Midbrain (tissue), 1 donor: ENCODE measurements at regions not wholly inside any gene's neighbourhood (a gene's known extent, or its start where the extent isn't known, plus 50 kb on each side); places are given as distances from the start of the nearest gene placed in this dataset.
"Not testable (repeated sequence)": the region's sequence is repeated elsewhere in the genome, so short reads cannot be mapped to it uniquely, and the experiment has no call there.

ENCODE experiments used
- DNase-seq: peaks from one replicate; lab custom pipeline; 2025; lab: John Stamatoyannopoulos, UW

DNA sequence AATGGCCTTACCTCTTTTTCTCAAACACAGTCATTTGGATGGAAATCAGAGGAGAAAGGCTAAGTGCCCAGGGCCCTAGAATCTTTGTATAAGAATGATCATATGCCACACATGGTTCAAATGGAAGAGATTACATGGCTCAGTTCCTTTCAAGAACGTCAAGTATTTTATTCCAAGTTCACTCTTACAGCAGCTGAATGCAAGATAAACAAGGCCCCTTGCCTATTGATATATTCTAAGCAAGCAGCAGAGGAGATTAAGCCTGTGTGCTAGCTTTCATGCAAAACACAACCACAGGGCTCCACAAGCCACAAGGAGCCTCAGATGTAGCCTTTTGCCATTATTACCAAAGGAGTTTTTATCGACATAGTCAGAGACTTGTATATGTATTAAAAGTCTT is 55.3 kb upstream of the SLCO6A1 start:
- DNase-seq, result no peak

DNA sequence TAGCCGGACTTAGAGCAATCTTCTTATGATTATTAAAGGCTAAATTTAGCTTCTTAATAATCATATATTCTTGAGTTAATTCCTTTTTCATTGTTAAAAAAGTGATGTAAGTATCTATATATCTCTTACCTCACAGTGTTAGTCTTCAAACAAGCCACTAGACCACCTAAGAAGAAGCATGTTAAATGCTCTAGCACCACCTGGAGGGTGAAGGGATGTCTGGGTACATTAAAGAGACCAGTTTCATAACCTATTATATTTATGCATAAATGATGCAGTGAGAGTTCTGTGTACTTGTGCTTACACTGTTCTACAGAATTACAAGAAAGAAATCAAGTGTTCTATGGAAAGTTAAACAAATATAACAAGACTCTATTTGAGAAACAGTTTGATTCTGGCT is 55.9 kb upstream of the SLCO6A1 start:
- no peak for DNase-seq

DNA sequence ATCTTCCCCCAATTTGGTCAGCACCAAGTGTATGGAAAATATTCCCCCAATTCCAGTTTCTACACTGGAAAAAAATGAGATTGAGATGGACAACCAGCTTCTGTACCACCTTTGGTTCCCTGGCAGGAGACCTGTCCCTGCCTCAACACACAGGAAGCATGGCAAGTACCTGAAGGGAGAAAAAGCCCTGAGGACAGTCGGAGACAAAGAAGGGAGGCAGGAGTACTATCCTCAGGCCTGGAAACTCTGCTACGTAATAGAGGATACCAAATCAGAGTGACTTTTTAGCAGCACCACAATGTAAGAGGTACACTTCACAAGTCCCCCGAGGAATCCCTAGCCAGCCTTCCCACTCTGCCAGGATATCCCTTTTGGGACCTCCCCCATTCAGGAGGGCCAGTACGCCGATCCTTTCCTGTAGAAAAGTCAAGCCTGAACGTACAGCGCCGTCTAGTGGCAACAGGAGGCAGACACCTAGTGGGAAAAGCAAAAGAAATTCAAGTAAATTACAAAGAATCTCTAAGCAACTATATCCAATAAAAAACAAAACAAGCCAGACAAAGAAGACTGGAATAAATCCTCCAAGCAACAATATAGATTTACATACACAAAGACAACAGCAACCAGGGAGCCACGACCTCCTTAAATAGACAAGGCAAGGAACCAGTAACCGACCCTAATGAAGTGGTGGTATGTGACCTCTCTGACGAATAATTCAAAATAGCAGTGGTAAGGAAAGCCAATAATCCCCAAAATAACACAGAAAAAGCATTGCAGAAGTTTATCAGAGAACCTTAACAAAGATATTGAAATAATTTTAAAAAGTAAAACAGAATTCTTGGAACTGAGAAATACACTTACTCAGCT is 63.3 kb upstream of the SLCO6A1 start:
- no peak for DNase-seq

DNA sequence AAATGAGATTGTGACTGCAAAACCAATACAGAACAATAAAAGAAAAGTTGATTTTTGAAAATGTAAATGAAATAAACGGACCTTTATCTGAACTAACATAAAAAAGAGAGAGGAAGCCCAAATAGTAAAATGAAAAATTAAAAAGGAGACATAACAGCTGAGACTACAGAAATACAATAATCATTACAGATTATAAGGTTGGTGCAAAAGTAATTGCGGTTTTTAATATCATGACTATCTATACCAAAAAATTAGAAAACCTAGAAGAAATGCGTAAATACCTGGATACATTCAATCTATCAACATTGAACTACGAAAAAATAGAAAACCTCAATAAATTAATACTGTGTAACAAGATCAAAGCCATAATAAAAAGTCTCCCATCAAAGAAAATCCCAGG is 71.9 kb upstream of the SLCO6A1 start:
- no peak for DNase-seq

DNA sequence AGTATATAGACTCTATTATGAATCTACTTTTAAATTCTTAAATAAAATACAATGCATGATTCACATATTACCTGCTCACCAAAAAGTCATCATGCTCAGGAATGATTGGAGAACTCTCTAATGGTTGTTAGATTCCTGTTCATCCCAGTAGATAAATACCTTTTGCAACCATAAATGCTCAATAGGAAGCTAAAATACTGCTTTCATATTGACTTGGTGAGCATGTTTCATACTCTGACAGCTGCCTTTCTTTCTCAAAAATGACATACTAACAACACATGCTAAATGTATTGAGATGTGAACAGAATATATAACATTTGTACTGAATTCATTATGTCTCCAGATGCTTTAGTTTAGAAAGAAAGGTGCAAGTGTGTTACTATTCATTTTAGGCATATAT is 79.6 kb upstream of the SLCO6A1 start:
- no peak for DNase-seq

DNA sequence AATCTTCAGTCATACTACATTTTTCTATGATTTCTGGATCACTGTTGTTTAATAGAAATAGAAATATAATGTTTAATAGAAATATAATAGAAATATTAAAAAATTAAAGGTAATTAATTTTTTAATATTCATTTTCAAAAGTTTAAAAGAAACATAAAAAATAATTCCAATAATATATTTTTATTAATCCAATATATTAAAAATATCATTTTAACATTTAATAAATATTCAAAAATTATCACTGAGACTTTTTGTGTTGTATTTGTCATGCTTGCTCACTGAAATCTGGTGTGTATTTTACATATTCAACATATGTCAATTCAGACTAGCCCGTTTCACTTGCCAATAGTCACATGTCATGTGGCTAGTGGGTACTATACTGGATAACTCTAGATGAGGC is 80.6 kb upstream of the SLCO6A1 start:
- DNase-seq, result no peak

DNA sequence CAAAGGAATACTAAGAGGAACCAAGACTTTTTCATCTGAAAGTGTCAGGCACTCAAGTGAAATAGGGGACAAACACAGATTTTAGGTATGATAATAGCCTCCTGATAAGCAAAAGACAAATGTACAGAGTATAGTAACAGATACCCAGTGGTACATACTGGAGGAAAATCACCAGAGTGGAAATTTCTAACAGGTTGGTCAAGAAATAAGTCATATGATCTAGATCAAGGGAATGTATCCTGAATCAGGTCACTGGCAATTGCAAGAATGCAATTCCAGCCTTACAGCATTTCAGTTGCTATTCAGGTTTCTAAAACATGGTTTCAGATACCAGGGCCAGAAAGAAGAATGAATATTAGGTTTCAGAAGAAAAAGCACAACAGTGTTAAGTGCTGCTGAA is 82.2 kb upstream of the SLCO6A1 start:
- no peak for DNase-seq

DNA sequence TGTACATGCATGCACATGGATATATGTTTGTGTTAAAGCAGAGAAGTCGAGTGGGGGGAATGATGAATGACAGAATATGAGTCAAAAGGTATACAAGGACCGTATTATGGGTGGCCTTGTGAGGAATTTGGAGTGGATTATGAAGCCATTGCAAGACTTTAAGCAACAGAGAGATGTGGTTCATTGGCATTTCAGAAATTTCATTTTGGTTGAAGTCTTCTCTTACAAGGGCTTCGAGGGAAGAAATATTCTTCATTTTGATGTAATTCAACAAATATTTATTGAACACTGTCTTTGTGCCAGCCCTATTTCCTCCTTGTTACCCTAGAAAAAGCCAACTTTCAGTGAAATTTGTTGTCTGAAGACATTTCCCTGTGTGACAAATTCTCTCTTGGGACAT is 83.9 kb upstream of the SLCO6A1 start:
- DNase-seq, result no peak

DNA sequence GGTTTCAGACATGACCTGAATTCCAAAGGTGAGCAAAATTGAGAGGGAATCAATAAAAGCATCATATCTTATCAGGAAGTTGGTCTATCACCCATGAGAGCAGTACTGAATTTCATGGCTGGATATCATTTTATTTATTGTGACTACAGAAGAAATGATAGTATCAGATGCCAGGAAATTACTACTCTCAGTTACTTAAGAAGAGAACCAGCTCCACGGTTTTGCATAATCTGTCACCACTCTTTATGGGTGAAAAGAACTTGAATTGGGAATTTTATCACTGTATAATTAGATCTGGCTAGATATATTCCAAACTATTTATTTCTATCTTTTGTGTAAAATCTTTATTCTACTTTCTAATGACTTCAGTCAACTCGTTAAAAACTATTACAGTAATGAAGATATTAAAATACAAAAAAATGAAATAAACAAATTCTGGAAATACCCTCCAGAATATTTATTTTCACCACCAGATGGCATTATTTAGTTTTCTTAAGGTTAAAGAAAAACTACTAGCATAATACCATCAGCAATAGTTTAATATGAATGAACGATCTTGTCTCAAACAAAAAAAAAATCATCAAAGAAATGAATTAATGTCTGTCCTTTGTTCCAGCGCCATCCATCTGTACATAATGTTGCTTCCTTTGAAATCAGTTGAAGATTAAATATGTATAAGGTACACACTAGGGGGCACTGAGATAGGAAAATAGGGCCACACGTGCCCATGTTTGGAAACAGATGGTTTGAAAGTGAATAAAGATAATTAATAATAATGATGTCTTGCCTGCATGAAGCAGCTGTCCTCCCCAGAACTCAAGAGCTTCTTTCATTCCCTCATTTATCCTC is 84.7 kb upstream of the SLCO6A1 start:
- DNase-seq, result no peak

DNA sequence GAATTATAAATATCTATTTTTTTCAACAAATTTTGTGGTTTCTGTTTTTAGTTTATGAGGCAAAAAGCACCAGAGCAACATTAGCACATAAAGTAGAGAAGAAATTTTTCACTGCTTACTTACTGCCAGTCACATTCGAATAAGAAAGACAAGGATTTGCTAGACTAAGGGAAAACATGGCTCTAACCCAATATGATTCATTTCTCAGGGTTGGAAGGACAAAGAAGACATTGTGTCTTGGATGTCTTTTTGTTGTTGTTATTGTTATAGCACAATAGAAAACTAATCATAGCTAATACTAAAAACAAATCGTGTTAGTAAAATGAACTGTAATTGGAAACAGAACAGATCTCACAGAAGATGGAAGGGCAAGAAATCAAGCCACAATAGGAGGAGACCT is 90.9 kb upstream of the SLCO6A1 start:
- DNase-seq, result no peak

DNA sequence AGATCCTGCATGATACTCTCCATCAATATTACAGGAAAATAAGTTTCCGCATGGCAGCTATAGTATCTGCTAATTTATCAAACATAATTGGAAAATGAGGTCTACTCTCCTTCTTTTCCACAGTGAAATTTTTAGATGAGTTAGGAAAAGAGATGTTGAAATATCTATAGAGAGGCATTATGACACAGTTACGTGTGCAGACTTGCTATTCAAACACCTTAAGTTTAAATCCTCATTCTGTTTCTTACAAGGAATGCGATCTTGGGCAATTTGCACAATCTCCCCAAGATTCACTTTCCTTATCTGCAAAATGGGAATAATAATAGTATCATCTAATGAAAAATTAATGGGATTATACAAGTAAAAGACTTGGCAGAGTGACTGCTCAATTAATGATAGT is 91.7 kb upstream of the SLCO6A1 start:
- DNase-seq, result no peak

DNA sequence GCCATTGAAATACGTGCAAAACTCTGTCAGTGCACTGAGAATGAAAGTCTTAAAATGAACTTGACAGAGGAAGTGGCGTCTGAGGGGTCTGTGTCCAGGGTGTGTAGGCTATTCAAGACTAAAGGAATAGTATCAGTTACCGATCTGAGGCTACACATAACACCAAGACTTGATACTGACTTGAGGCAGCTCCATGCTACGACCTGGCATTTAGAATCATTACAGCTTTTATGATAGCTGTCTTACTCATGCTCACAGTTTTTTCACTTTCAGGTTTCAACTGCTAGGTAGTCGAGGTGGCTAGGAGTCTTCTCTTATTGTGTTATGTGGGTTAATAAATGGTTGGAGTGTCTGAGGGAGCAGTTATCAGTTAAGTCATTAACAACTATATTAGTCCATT is 92.8 kb upstream of the SLCO6A1 start:
- no peak for DNase-seq

DNA sequence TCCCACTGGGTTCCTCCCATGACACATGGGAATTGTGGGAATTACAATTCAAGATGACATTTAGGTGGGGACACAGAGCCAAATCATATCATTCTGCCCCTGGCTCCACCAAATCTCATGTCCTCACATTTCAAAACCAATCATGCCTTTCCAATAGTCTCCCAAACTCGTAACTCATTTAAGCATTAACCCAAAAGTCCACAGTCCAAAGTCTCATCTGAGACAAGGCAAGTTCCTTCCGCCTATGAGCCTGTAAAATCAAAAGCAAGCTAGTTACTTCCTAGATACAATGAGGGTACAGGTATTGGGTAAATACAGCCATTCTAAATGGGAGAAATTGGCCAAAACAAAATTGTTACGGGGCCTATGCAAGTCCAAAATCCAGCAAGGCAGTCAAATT is 93.8 kb upstream of the SLCO6A1 start:
- not testable (repeated sequence) for DNase-seq

DNA sequence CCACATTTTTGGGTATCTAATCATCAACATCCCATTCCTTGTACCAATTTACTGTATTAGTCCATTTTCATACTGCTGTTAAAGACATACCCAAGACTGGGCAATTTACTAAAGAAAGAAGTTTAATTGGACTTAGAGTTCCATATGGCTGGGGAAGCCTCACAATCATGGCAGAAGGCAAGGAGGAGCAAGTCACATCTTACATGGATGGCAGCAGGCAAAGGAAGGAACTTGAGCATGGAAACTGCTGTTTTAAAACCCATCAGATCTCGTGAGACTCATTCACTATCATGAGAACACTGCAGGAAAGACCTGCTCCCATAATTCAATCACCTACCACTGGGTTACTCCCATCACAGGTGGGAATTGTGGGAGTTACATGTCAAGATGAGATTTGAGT is 95.4 kb upstream of the SLCO6A1 start:
- DNase-seq, result no peak

DNA sequence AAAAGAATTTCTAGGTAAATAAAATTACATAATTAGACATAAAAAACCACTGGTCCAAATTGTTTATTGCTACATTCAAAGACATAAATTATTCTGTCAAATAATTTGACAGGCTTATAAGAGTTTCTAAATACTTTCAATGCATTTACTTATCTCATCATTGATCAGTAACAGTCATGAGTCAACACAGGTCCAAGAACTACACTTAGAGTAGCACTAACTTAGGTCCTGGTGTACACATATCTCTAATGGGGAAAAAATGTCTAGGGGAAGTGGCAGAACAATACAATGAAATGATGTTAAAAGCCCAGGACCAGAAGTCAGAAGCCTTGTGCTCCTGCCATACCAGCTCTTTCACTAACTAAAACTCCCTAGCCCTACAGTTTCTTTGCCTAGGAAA is 96.5 kb upstream of the SLCO6A1 start:
- no peak for DNase-seq

DNA sequence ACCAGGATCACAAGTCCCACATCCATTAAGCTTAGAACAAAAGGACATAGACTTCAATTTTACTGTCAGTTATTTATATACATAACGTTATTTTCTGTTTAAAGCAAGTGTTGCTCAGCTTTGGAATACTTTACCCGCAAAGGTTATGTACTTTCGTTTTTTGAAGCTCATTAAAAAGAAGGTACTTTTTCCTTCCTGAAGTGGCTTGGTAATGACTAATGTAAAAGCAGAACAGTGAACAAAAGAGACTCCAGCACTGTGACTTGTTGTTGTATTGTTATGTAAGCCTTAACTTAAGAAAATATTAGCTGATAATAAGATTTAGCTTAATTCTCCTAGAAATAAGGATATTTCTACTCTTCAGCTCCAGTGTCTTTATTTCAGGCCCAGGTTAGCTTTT is 97.3 kb upstream of the SLCO6A1 start:
- no peak for DNase-seq

DNA sequence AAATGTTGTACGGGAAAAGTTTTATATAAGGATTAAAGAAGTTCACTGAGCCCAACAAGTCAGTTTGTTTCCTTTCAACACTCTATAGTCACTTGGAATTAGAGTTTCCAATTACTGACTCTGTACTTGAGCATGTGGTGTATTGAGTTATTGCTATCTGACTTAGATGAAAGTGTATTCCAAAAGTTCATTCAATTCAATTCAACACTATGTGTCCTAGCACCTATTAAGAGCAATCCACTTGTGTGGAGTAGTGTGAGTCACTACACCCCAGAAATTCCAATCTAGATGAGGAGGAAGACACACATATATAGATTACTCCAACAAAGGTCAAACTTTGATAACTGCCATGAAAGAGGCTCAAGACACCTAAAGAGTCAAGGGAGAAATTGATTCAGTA is 98.2 kb upstream of the SLCO6A1 start:
- DNase-seq, result no peak

DNA sequence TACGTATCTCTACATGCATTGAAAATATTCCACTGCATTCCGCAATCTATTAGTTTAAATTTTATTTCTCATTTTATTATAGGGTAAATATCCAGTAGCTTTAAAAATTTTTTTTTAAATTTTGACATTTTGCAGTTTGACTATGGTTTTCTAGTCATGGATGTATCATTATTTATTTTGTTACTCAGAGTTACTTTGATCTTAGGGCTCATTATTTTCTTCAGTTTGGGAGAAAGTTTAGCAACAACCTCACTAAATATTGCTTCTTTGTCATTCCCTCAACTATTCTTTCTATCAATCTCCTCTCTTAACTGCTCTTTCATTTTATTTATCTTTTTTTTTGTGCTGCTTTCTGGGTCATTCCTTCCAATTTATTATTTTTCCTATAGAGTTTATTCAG is 100.5 kb upstream of the SLCO6A1 start:
- DNase-seq, result no peak

DNA sequence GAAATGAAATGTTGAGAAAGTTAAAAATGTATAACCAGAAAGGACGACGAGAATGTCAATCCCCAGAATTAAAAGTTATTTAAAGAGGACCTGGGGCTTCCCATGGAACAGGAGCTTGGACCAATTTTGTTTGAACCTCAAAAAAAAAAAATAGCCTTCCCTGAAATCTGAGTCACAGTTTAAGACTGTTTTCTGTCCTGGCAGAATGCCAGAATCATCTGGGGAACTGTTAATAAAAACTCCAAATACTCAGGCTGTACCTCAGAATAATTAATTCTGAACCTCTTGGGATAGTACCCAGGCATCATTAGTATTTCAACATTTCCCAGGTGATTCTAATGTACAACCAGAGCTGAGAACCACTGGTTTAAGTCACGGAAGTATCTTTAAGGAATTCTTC is 102.2 kb upstream of the SLCO6A1 start:
- no peak for DNase-seq

DNA sequence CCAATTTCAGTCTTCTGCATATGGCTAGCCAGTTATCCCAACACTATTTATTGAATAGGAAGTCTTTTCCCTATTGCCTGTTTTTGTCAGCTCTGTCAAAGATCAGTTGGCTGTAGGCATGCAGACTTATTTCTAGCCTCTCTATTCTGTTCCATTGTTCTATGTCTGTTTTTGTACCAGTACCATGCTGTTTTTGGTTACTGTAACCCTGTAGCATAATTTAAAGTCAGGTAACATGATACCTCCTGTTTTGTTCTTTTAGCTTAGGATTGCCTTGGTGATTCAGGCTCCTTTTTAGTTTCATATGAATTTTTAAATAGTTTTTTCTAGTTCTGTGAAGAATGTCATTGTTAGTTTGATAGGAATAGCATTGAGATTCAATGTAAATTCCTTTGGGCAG is 104.9 kb upstream of the SLCO6A1 start:
- no peak for DNase-seq

DNA sequence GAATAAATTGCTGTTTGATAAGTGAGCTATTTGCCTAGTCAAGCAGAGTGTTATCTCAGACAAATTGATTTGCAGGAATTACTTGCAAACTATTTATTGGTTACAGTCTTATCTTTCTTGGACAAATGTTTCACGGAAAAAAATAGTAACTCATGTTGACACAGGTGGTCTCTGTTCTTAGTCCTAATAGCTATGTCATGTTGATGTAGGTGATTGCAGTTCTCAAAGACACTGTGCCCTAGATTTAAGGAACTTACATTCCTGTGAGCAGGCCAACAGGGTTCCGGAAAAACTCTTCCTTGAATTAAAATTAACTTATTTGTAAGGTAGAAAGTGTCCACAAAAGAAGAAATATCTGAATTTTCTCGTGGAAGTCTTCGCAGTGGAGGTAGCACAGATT is 109.6 kb upstream of the SLCO6A1 start:
- no peak for DNase-seq

DNA sequence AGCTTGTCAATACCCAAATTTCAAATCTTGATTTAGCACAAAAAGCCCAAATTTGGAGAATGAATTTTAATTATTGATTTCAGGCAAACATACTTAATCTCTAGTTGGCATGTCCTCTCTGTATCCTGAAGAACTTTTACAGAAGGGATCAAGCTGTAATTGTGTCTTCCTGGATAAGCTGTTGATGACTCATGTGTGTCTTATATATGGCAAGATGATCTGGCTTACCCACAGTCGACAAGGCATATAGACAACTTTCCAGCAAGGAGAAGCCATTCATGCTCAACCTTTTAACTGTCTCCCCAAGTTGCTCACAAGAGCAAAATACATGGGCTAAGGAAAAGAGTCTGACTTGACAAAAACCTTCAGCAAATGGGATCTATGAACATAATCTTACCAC is 112.5 kb upstream of the SLCO6A1 start:
- DNase-seq, result no peak

DNA sequence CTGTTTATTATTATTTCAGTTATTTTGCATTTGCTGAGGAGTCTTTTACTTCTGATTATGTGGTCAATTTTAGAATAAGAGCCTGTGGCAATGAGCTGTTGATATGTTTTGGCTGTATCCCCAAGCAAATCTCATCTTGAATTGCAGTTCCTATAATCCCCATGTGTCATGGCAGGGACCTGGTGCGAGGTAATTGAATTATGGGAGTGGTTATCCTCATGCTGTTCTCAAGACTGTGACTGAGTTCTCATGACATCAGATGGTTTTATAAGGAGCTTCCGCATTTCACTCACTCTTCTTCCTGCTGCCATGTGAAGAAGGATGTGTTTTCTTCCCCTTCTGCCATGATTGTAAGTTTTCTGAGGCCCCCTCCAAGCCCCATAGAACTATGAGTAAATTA is 114.9 kb upstream of the SLCO6A1 start:
- no peak for DNase-seq
